ENCODE measurements at regions not wholly inside any gene's neighbourhood (a gene's known extent, or its start where the extent isn't known, plus 50 kb on each side); places are given as distances from the start of the nearest gene placed in this dataset.

DNA sequence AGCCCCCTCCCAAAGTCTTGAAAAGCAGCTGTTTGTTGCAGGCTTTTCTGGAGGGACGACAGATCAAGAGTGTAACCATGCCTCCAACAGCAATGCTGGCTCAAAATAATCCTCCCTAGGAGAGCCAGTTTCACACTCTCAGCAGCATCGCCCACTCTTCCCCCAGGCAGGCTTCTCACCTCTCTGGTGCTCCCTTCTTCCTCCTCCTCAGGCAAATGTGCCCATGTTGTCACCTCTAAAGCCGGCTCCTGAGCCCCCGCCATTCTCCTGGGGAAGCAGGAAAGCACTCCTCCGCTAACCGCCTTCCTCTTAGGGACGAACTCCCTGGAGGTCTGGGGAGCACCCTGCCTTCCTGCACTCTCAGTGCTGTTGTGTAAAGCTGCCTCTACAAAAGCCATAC is 98.9 kb upstream of the SGCG start:
- Mint-ChIP-seq H3K4me3 (no peak overlapping the region), H3K36me3 (ENCODE audit: low read depth) (no peaks in the 10 kb centered on the region), H3K4me1 (no peaks in the 10 kb centered on the region), H3K27me3 (ENCODE audit: low read depth) (no peaks in the 10 kb centered on the region), H3K27ac (ENCODE audit: unreplicated experiment) (peak overlapping the region; percentile 29), H3K9me3 (peaks cover 10% of the 10 kb centered on the region)
- DNase-seq (ENCODE audit: low read depth, low spot score), result no peak
- TF ChIP-seq, protein P1, sequence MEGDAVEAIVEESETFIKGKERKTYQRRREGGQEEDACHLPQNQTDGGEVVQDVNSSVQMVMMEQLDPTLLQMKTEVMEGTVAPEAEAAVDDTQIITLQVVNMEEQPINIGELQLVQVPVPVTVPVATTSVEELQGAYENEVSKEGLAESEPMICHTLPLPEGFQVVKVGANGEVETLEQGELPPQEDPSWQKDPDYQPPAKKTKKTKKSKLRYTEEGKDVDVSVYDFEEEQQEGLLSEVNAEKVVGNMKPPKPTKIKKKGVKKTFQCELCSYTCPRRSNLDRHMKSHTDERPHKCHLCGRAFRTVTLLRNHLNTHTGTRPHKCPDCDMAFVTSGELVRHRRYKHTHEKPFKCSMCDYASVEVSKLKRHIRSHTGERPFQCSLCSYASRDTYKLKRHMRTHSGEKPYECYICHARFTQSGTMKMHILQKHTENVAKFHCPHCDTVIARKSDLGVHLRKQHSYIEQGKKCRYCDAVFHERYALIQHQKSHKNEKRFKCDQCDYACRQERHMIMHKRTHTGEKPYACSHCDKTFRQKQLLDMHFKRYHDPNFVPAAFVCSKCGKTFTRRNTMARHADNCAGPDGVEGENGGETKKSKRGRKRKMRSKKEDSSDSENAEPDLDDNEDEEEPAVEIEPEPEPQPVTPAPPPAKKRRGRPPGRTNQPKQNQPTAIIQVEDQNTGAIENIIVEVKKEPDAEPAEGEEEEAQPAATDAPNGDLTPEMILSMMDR (conservative IDR thresholded peaks at IDR 0.05), result no peak

DNA sequence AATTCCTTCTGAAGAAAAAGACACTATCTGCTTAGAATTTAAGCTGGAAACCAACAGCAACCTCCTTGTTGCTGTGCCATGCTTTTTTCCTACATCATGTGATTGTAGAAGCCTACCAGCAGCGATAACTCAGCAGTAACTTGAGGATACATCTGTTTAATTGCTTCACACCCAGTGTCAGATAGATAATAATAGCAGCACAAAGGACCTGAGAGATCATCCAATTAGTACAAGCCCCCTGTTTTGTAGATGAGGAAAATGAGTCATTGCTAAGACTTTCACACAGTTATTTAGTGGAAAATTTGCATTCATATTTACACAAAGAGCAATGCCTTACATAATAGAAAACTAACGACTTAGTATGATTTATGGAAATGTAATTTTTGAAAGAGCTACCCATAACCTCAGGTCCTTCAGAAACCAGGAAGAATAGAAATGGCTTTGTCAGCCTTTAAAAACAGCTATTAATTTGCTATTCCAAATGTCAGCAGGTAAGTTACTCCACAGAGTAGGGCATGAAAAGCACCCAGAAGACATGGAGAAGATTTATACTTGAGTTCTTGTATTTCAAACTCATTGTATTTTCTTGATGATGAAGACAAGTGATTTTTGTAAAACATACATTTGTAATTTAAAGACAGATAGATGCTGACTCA is 93.7 kb upstream of the SGCG start:
- Mint-ChIP-seq H3K9me3 (peaks cover 10% of the 10 kb centered on the region), H3K4me3 (no peak overlapping the region), H3K27me3 (ENCODE audit: low read depth) (no peaks in the 10 kb centered on the region), H3K36me3 (ENCODE audit: low read depth) (no peaks in the 10 kb centered on the region), H3K4me1 (no peaks in the 10 kb centered on the region), H3K27ac (ENCODE audit: unreplicated experiment) (no peak overlapping the region)
- DNase-seq (ENCODE audit: low read depth, low spot score), result no peak
- TF ChIP-seq, protein P1 (conservative IDR thresholded peaks at IDR 0.05), result no peak

DNA sequence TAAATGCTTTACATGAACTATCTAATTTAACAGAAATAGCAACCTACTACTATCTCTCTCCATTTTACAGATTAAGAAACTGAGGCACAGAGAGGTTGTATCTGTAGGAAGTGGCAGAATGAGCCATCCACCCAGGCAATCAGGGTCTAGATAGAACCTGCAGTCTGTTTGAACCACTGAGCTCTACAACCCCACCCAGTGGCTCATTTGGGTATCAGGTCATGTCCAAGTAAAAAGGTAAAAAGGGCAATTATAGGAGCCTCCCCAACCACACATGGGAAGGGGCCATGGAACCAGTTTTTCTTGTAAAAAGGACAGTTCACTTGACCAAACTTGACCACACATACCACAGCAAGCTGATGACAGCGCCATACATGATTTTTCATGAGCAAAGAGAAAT is 92.9 kb upstream of the SGCG start:
- peak; percentile 9 for DNase-seq (ENCODE audit: low read depth, low spot score)
- no peaks in the 10 kb centered on the region for H3K36me3 Mint-ChIP-seq (ENCODE audit: low read depth)
- TF ChIP-seq, protein P1 (conservative IDR thresholded peaks at IDR 0.05), result peak; percentile 56
- no peak overlapping the region for H3K4me3 Mint-ChIP-seq
- no peaks in the 10 kb centered on the region for H3K27me3 Mint-ChIP-seq (ENCODE audit: low read depth)
- H3K27ac Mint-ChIP-seq (ENCODE audit: unreplicated experiment), result no peak overlapping the region
- peaks cover 10% of the 10 kb centered on the region for H3K9me3 Mint-ChIP-seq
- no peaks in the 10 kb centered on the region for H3K4me1 Mint-ChIP-seq

DNA sequence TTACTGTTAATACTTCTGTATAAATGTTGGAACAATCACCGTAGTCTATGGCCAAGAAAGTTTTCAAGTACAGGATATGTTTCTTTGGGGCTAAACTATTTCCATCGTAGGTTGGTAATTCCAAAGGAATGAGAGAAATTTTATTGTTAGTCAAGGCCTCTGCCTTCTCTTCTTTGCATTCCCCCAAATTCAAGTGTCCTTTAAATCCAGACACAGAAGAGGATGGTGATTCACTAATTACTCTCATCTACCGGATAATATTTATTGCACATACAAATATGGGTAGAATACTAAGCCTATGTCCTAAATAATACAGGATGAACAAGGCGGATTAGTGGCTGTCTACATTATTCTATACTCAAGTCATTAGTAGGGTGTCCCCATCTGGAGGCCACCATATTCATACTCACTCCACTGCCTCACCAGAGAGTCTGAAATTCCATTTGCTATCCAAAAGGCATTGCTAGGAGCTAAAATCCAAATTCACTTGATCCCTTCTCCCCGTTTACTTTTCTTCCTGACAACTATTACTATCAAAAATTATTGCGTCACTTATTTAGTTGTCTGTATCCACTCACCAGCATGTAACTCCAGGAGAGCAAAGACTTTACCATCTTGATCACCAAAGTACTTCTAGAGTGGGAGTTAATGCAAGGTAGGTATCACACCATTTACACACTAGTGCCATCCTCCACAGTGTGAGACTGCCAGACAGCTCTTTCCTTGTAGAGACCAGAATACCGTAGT is 82.4 kb upstream of the SGCG start:
- Mint-ChIP-seq H3K4me1 (no peaks in the 10 kb centered on the region), H3K4me3 (no peak overlapping the region), H3K36me3 (ENCODE audit: low read depth) (no peaks in the 10 kb centered on the region), H3K27ac (ENCODE audit: unreplicated experiment) (no peak overlapping the region), H3K27me3 (ENCODE audit: low read depth) (no peaks in the 10 kb centered on the region), H3K9me3 (peaks cover 4% of the 10 kb centered on the region)
- no peak for DNase-seq (ENCODE audit: low read depth, low spot score)
- TF ChIP-seq, protein P1 (conservative IDR thresholded peaks at IDR 0.05), result no peak

DNA sequence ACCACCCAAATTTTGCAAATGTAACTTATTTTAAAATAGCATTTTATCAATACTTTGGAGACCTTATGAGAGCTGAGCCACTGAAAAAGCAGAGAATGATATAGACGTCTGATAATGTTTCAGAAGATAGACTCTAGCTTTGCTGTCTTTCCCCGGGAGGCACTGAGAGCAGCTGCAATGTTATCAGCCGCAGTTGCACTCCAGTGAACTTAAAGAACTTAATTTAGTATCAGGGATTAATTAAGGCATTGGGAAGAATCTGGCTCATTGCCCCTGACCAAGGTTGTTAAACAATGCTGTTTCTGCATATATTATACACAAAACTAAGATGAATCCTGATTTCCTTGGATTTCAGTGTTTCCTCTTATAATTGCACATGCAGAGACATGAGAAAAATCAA is 75.7 kb upstream of the SGCG start:
- Mint-ChIP-seq H3K27me3 (ENCODE audit: low read depth) (no peaks in the 10 kb centered on the region), H3K27ac (ENCODE audit: unreplicated experiment) (no peak overlapping the region), H3K4me3 (no peak overlapping the region), H3K9me3 (peaks cover 3% of the 10 kb centered on the region), H3K4me1 (no peaks in the 10 kb centered on the region), H3K36me3 (ENCODE audit: low read depth) (no peaks in the 10 kb centered on the region)
- TF ChIP-seq, protein P1 (conservative IDR thresholded peaks at IDR 0.05), result no peak
- no peak for DNase-seq (ENCODE audit: low read depth, low spot score)
